B cell (primary cell): ENCODE measurements at regions not wholly inside any gene's neighbourhood (a gene's known extent, or its start where the extent isn't known, plus 50 kb on each side); places are given as distances from the start of the nearest gene placed in this dataset.
"Not testable (repeated sequence)": the region's sequence is repeated elsewhere in the genome, so short reads cannot be mapped to it uniquely, and the experiment has no call there.

Experiments
- EZH2 ChIP-seq: IDR thresholded peaks from 2 replicates; pipeline ENCODE4 v1.6.1; 2012; ENCODE audit warnings: borderline replicate concordance, low read depth, mild to moderate bottlenecking, moderate library complexity, low read length; ENCODE audit not compliant: insufficient read depth, poor library complexity, severe bottlenecking
- TF ChIP-seq, protein P1 (sequence below): fragments of 200-600 bp; IDR thresholded peaks from one replicate; pipeline ENCODE4 v1.8.0; 2022; ENCODE audit warnings: antibody characterized with exemption, mild to moderate bottlenecking

DNA sequence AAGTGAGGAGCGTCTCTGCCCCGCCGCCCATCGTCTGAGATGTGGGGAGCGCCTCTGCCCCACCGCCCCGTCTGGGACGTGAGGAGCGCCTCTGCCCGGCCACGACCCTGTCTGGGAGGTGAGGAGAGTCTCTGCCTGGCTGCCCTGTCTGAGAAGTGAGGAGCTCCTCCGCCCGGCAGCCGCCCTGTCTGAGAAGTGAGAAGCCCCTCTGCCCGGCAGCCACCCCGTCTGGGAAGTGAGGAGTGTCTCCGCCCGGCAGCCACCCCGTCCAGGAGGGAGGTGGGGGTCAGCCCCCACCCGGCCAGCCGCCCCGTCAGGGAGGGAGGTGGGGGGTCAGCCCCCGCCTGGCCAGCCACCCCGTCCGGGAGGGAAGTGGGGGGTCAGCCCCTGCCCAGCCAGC, 823.0 kb upstream of the GBE1 start:
- TF ChIP-seq, protein P1, sequence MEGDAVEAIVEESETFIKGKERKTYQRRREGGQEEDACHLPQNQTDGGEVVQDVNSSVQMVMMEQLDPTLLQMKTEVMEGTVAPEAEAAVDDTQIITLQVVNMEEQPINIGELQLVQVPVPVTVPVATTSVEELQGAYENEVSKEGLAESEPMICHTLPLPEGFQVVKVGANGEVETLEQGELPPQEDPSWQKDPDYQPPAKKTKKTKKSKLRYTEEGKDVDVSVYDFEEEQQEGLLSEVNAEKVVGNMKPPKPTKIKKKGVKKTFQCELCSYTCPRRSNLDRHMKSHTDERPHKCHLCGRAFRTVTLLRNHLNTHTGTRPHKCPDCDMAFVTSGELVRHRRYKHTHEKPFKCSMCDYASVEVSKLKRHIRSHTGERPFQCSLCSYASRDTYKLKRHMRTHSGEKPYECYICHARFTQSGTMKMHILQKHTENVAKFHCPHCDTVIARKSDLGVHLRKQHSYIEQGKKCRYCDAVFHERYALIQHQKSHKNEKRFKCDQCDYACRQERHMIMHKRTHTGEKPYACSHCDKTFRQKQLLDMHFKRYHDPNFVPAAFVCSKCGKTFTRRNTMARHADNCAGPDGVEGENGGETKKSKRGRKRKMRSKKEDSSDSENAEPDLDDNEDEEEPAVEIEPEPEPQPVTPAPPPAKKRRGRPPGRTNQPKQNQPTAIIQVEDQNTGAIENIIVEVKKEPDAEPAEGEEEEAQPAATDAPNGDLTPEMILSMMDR, result not testable (repeated sequence)
- not testable (repeated sequence) for TF ChIP-seq EZH2
